Epidermal melanocyte (primary cell): ENCODE measurements at regions not wholly inside any gene's neighbourhood (a gene's known extent, or its start where the extent isn't known, plus 50 kb on each side); places are given as distances from the start of the nearest gene placed in this dataset.
A peak's percentile ranks its signal among the peaks of the same experiment; 100 is the strongest.

Experiments used
- DNase-seq: peaks from one replicate; pipeline ENCODE4 v3.0.0; 2011; ENCODE audit warnings: low spot score; ENCODE audit not compliant: insufficient read length

GRCh38 chr5:168187614-168188013 lies 103.8 kb upstream of the WWC1 start:
- DNase-seq: no peak

- no peak for DNase-seq
Observed at GRCh38 chr5:168188182-168188581, 103.3 kb upstream of the WWC1 start.

GRCh38 chr5:168192120-168192519 lies 99.3 kb upstream of the WWC1 start:
- DNase-seq: no peak

- DNase-seq: no peak
Observed at GRCh38 chr5:168193493-168194250, 97.8 kb upstream of the WWC1 start.

- no peak for DNase-seq
Observed at GRCh38 chr5:168195110-168195509, 96.3 kb upstream of the WWC1 start.

- no peak for DNase-seq
Observed at GRCh38 chr5:168198359-168198758, 93.1 kb upstream of the WWC1 start.

- no peak for DNase-seq
Observed at GRCh38 chr5:168202996-168203395, 88.4 kb upstream of the WWC1 start.

- DNase-seq: no peak
Observed at GRCh38 chr5:168204165-168204564, 87.3 kb upstream of the WWC1 start.

- no peak for DNase-seq
Observed at GRCh38 chr5:168207450-168208029, 83.9 kb upstream of the WWC1 start.

- DNase-seq: no peak
Observed at GRCh38 chr5:168209244-168209995, 82.0 kb upstream of the WWC1 start.

- no peak for DNase-seq
Observed at GRCh38 chr5:168209997-168210396, 81.4 kb upstream of the WWC1 start.

- DNase-seq: no peak
Observed at GRCh38 chr5:168211245-168211644, 80.2 kb upstream of the WWC1 start.

- DNase-seq: no peak
Observed at GRCh38 chr5:168211936-168212335, 79.5 kb upstream of the WWC1 start.

- DNase-seq: no peak
Observed at GRCh38 chr5:168214071-168214470, 77.4 kb upstream of the WWC1 start.

- no peak for DNase-seq
Observed at GRCh38 chr5:168214886-168215285, 76.6 kb upstream of the WWC1 start.

GRCh38 chr5:168215646-168216045 lies 75.8 kb upstream of the WWC1 start:
- DNase-seq: no peak

- DNase-seq: no peak
Observed at GRCh38 chr5:168216989-168217388, 74.5 kb upstream of the WWC1 start.

- DNase-seq: no peak
Observed at GRCh38 chr5:168217497-168217896, 73.9 kb upstream of the WWC1 start.

GRCh38 chr5:168218746-168219145 lies 72.7 kb upstream of the WWC1 start:
- DNase-seq: no peak

GRCh38 chr5:168219515-168220410 lies 71.7 kb upstream of the WWC1 start:
- DNase-seq: peak; percentile 94

- DNase-seq: no peak
Observed at GRCh38 chr5:168224085-168224484, 67.4 kb upstream of the WWC1 start.

GRCh38 chr5:168226012-168226411 lies 65.4 kb upstream of the WWC1 start:
- DNase-seq: no peak
